IMR-90 (cell line): ENCODE measurements at regions not wholly inside any gene's neighbourhood (a gene's known extent, or its start where the extent isn't known, plus 50 kb on each side); places are given as distances from the start of the nearest gene placed in this dataset.

Experiments
- ATAC-seq: fragments of 200-7000 bp; cut with Tn5 transposase; 2 replicates; pipeline ENCODE4 v1.9.1; 2020; ENCODE audit warnings: low read depth, mild to moderate bottlenecking, moderate library complexity
- BruUV-seq: library from RNA; stranded (reverse); fragments of 400-500 nt; replicated peaks from 2 replicates; lab custom pipeline; 2021; lab: Mats Ljungman, UMichigan
- CTCF ChIA-PET: fragments of 300-600 bp; formaldehyde crosslinking; extraction: SDS; loops from one replicate; lab custom pipeline; 2021; ENCODE audit warnings: antibody characterized with exemption; lab: Yijun Ruan, JAX
- POLR2A ChIA-PET: fragments of 300-600 bp; sonication (Branson Sonifier 250); formaldehyde crosslinking; loops from one replicate; lab custom pipeline; 2022; ENCODE audit warnings: antibody characterized with exemption; ENCODE audit not compliant: unreplicated experiment; lab: Charles Lee
- DNase-seq: peaks from one replicate; pipeline ENCODE4 v3.0.0; 2013
- H2AFZ ChIP-seq: replicated peaks from 2 replicates; pipeline ENCODE3; 2013; ENCODE audit warnings: low read length, mild to moderate bottlenecking; ENCODE audit not compliant: poor library complexity
- H2AK5ac ChIP-seq: 2 replicates; pipeline ENCODE4 v1.6.1; 2013; ENCODE audit warnings: low read depth, low read length, inconsistent platforms
- H2AK9ac ChIP-seq: replicated peaks from 2 replicates; pipeline ENCODE3; 2013; ENCODE audit warnings: mild to moderate bottlenecking, low read depth, low read length, moderate library complexity; ENCODE audit not compliant: poor library complexity
- H2BK120ac ChIP-seq: 2 replicates; pipeline ENCODE4 v1.6.1; 2013; ENCODE audit warnings: low read depth, low read length, inconsistent platforms
- H2BK15ac ChIP-seq: 3 replicates; pipeline ENCODE4 v1.6.1; 2013; ENCODE audit warnings: low read depth, low read length, inconsistent platforms
- H2BK20ac ChIP-seq: 2 replicates; pipeline ENCODE4 v1.6.1; 2013; ENCODE audit warnings: low read depth, mild to moderate bottlenecking, inconsistent platforms, low read length, moderate library complexity
- H2BK5ac ChIP-seq: 2 replicates; pipeline ENCODE4 v1.6.1; 2013; ENCODE audit warnings: mild to moderate bottlenecking, low read depth, low read length, inconsistent platforms; ENCODE audit not compliant: poor library complexity, severe bottlenecking
- H3K14ac ChIP-seq: replicated peaks from 2 replicates; pipeline ENCODE4 v1.6.1; 2013; ENCODE audit warnings: low read depth, low read length, inconsistent platforms
- H3K18ac ChIP-seq: 2 replicates; pipeline ENCODE4 v1.6.1; 2013; ENCODE audit warnings: low read depth, low read length, control low read depth
- H3K23ac ChIP-seq: 2 replicates; pipeline ENCODE4 v1.6.1; 2013; ENCODE audit warnings: low read depth, low read length, inconsistent platforms
- H3K27ac ChIP-seq: 2 replicates; pipeline ENCODE4 v1.5.1; 2013; ENCODE audit warnings: mild to moderate bottlenecking, control low read depth, low read length; ENCODE audit not compliant: insufficient read depth
- H3K27me3 ChIP-seq: 2 replicates; pipeline ENCODE4 v1.6.1; 2013; ENCODE audit warnings: low read length; ENCODE audit not compliant: control insufficient read depth, insufficient read depth
- H3K36me3 ChIP-seq: 2 replicates; pipeline ENCODE4 v1.6.1; 2013; ENCODE audit warnings: low read length, mixed read lengths; ENCODE audit not compliant: control insufficient read depth, insufficient read depth
- H3K4ac ChIP-seq: 2 replicates; pipeline ENCODE4 v1.6.1; 2013; ENCODE audit warnings: low read depth, low read length, inconsistent platforms
- H3K4me1 ChIP-seq: 2 replicates; pipeline ENCODE4 v1.6.1; 2013; ENCODE audit warnings: low read length, mixed read lengths; ENCODE audit not compliant: control insufficient read depth, insufficient read depth
- H3K4me2 ChIP-seq: 2 replicates; pipeline ENCODE4 v1.6.1; 2013; ENCODE audit warnings: low read depth, mild to moderate bottlenecking, control low read depth, low read length, moderate library complexity
- H3K4me3 ChIP-seq: 2 replicates; pipeline ENCODE4 v1.5.1; 2013; ENCODE audit warnings: low read depth, mild to moderate bottlenecking, control low read depth, low read length, moderate library complexity; ENCODE audit not compliant: insufficient read depth
- H3K56ac ChIP-seq: 2 replicates; pipeline ENCODE4 v1.6.1; 2013; ENCODE audit warnings: low read length, inconsistent platforms; ENCODE audit not compliant: insufficient read depth; ENCODE audit errors: extremely low read depth
- H3K79me1 ChIP-seq, 2 experiments: 2 replicates each; pipeline ENCODE4 v1.6.1; 2013; ENCODE audit warnings: low read length in 2 of 2, inconsistent platforms in 1 of 2, low read depth in 1 of 2
- H3K9ac ChIP-seq: 2 replicates; pipeline ENCODE4 v1.6.1; 2013; ENCODE audit warnings: low read depth, low read length, control low read depth
- H3K9me1 ChIP-seq: 2 replicates; pipeline ENCODE4 v1.6.1; 2013; ENCODE audit warnings: low read length, inconsistent platforms; ENCODE audit not compliant: insufficient read depth
- H3K9me3 ChIP-seq: 2 replicates; pipeline ENCODE4 v1.6.1; 2013; ENCODE audit warnings: low read length; ENCODE audit not compliant: control insufficient read depth, insufficient read depth
- H4K20me1 ChIP-seq: 2 replicates; pipeline ENCODE4 v1.6.1; 2013; ENCODE audit warnings: low read length, inconsistent platforms; ENCODE audit not compliant: insufficient read depth
- H4K5ac ChIP-seq: 2 replicates; pipeline ENCODE4 v1.6.1; 2013; ENCODE audit warnings: mild to moderate bottlenecking, low read depth, low read length, control low read depth
- H4K8ac ChIP-seq, 2 experiments: 2 replicates each; pipeline ENCODE4 v1.6.1; 2013; ENCODE audit warnings: low read depth in 2 of 2, low read length in 2 of 2, control low read depth in 1 of 2, inconsistent platforms in 1 of 2
- H4K91ac ChIP-seq: 2 replicates; pipeline ENCODE4 v1.6.1; 2013; ENCODE audit warnings: low read depth, low read length, inconsistent platforms; ENCODE audit not compliant: insufficient read depth
- BHLHE40 ChIP-seq: fragments of 150-350 bp; IDR thresholded peaks from 2 replicates; pipeline ENCODE4 v1.6.1; 2016; ENCODE audit warnings: mild to moderate bottlenecking, low read depth, low read length
- CEBPB ChIP-seq: IDR thresholded peaks from 2 replicates; pipeline ENCODE4 v1.6.1; 2012; ENCODE audit warnings: low read depth, low read length, improper control_type of control experiment
- CHD1 ChIP-seq: IDR thresholded peaks from 2 replicates; pipeline ENCODE4 v1.6.1; 2012; ENCODE audit warnings: low read depth, low read length, improper control_type of control experiment
- CTCF ChIP-seq: conservative IDR thresholded peaks from 2 replicates; pipeline ENCODE4 v1.5.1; 2012; ENCODE audit warnings: mild to moderate bottlenecking, low read depth, low read length, improper control_type of control experiment
- ELK1 ChIP-seq: fragments of 150-350 bp; IDR thresholded peaks from 2 replicates; pipeline ENCODE4 v1.6.1; 2016; ENCODE audit warnings: low read depth, mild to moderate bottlenecking, low read length, moderate library complexity, borderline replicate concordance
- FOS ChIP-seq: fragments of 150-350 bp; IDR thresholded peaks from 2 replicates; pipeline ENCODE4 v1.6.1; 2016; ENCODE audit warnings: low read depth, low read length
- MAFK ChIP-seq: IDR thresholded peaks from 2 replicates; pipeline ENCODE4 v1.6.1; 2012; ENCODE audit warnings: low read depth, low read length, improper control_type of control experiment
- MAZ ChIP-seq: IDR thresholded peaks from 2 replicates; pipeline ENCODE4 v1.6.1; 2012; ENCODE audit warnings: low read depth, mild to moderate bottlenecking, low read length, improper control_type of control experiment, moderate library complexity, borderline replicate concordance
- MXI1 ChIP-seq: IDR thresholded peaks from 2 replicates; pipeline ENCODE4 v1.6.1; 2012; ENCODE audit warnings: low read depth, mild to moderate bottlenecking, low read length, moderate library complexity, borderline replicate concordance
- NFE2L2 ChIP-seq: fragments of 150-350 bp; IDR thresholded peaks from 2 replicates; pipeline ENCODE4 v1.6.1; 2016; ENCODE audit warnings: low read depth, mild to moderate bottlenecking, low read length
- POLR2A ChIP-seq: IDR thresholded peaks from 2 replicates; pipeline ENCODE4 v1.6.1; 2012; ENCODE audit warnings: mild to moderate bottlenecking, low read depth, low read length
- RAD21 ChIP-seq: IDR thresholded peaks from 2 replicates; pipeline ENCODE4 v1.6.1; 2012; ENCODE audit warnings: low read length, improper control_type of control experiment
- RCOR1 ChIP-seq: IDR thresholded peaks from 2 replicates; pipeline ENCODE4 v1.6.1; 2012; ENCODE audit warnings: mild to moderate bottlenecking, low read length, improper control_type of control experiment; ENCODE audit not compliant: insufficient replicate concordance
- RFX5 ChIP-seq: IDR thresholded peaks from 2 replicates; pipeline ENCODE4 v1.8.0; 2012; ENCODE audit warnings: low read depth, mild to moderate bottlenecking, low read length, moderate library complexity
- SMC3 ChIP-seq: fragments of 150-350 bp; IDR thresholded peaks from 2 replicates; pipeline ENCODE4 v1.6.1; 2016; ENCODE audit warnings: low read depth, mild to moderate bottlenecking, antibody characterized with exemption, low read length, moderate library complexity
- USF2 ChIP-seq: fragments of 150-350 bp; IDR thresholded peaks from 2 replicates; pipeline ENCODE4 v1.6.1; 2017; ENCODE audit warnings: mild to moderate bottlenecking, antibody characterized with exemption, low read length, low read depth
- WGBS, 2 experiments: methylation state at CpG; one replicate each; pipeline versions ENCODE4 v1.1.5 to v1.1.7; 2013; ENCODE audit warnings: missing lambda C conversion rate in 2 of 2; ENCODE audit not compliant: insufficient read length in 1 of 2; ENCODE audit errors: extremely low coverage in 2 of 2; 5-methylcytosine and 5-hydroxymethylcytosine counted together
- dilution Hi-C: fragments of 300-500 bp; cut with HindIII; formaldehyde crosslinking; loops from one replicate; pipeline ENCODE4 v1.14.3; 2018; ENCODE audit warnings: low sequenced_read_pairs; ENCODE audit not compliant: unreplicated experiment
- in situ Hi-C: fragments of 300-500 bp; cut with MboI; formaldehyde crosslinking; loops from 3 replicates; pipeline ENCODE4 v1.14.3; 2019; ENCODE audit warnings: low sequenced_read_pairs, inconsistent platforms, mixed read lengths
- intact Hi-C: fragments of 100-400 bp; cut with micrococcal nuclease; formaldehyde crosslinking; loops from 2 replicates; pipeline ENCODE4 v1.10.0; 2022

- no peak overlapping the region for H3K4me2 ChIP-seq
- no peak overlapping the region for H3K23ac ChIP-seq
- no peak overlapping the region for H2BK20ac ChIP-seq
- dilution Hi-C loops: no loop called here
- no peaks in the 10 kb centered on the region for H3K9me1 ChIP-seq
- no peak overlapping the region for H3K14ac ChIP-seq
- H3K18ac ChIP-seq: no peak overlapping the region
- no peak overlapping the region for H3K27ac ChIP-seq
- H2AK5ac ChIP-seq: no peak overlapping the region
- no peak overlapping the region for H4K5ac ChIP-seq
- H2AFZ ChIP-seq: no peak overlapping the region
- no peak overlapping the region for H3K4ac ChIP-seq
- no peak overlapping the region for H3K4me3 ChIP-seq
- no peaks in the 10 kb centered on the region for H3K79me1 ChIP-seq
- no peak overlapping the region for H2BK120ac ChIP-seq
- intact Hi-C loops: no loop called here
- H2AK9ac ChIP-seq: no peak overlapping the region
- TF ChIP-seq RFX5 (no peak), ELK1 (no peak), CTCF (no peak), FOS (no peak), MXI1 (no peak), NFE2L2 (no peak), CHD1 (no peak), BHLHE40 (no peak), POLR2A (no peak), CEBPB (no peak), RAD21 (no peak), MAFK (no peak), MAZ (no peak), USF2 (no peak), RCOR1 (no peak), SMC3 (no peak)
- H3K56ac ChIP-seq: no peak overlapping the region
- in situ Hi-C loops: no loop called here
- no peaks in the 10 kb centered on the region for H3K9me3 ChIP-seq
- peaks cover 6% of the 10 kb centered on the region; the same call in 1 of the 2 replicates for H3K27me3 ChIP-seq
- DNase-seq (no peak), ATAC-seq (no peak)
- no TSS peak for BruUV-seq
- no peaks in the 10 kb centered on the region for H4K20me1 ChIP-seq
- H3K36me3 ChIP-seq: no peaks in the 10 kb centered on the region
- no peak overlapping the region for H2BK15ac ChIP-seq
- CTCF ChIA-PET: no interaction called here
- H3K4me1 ChIP-seq: no peaks in the 10 kb centered on the region
- no peak overlapping the region for H4K91ac ChIP-seq
- no peak overlapping the region for H2BK5ac ChIP-seq
- POLR2A ChIA-PET: no interaction called here
- H4K8ac ChIP-seq: no peak overlapping the region
- no peak overlapping the region for H3K9ac ChIP-seq
- 79% methylated on average over 11 of the region's 19 CpGs; no CpG with 5 or more reads in 1 of the 2 experiments for WGBS, 2 experiments
These were observed 454.3 kb downstream of the PREX1 start for GRCh38 chr20:48373555-48373934.
